ENCODE measurements at regions not wholly inside any gene's neighbourhood (a gene's known extent, or its start where the extent isn't known, plus 50 kb on each side); places are given as distances from the start of the nearest gene placed in this dataset.

GRCh38 chr7:25953859-25954258 is 198.1 kb upstream of the NFE2L3 start:
- DNase-seq (ENCODE audit: extremely low spot score, unreplicated experiment): no peak
- peaks cover 28% of the 10 kb centered on the region for H3K4me1 Mint-ChIP-seq (ENCODE audit: unreplicated experiment)
- H3K36me3 Mint-ChIP-seq: no peaks in the 10 kb centered on the region
- TF ChIP-seq CTCF (conservative IDR thresholded peaks at IDR 0.05): no peak
- H3K27me3 Mint-ChIP-seq: peaks cover 7% of the 10 kb centered on the region
- H3K27ac Mint-ChIP-seq: no peak overlapping the region
- H3K4me3 Mint-ChIP-seq: no peak overlapping the region
- peaks cover 10% of the 10 kb centered on the region for H3K9me3 Mint-ChIP-seq

- DNase-seq (ENCODE audit: extremely low spot score, unreplicated experiment): no peak
- peaks cover 10% of the 10 kb centered on the region for H3K9me3 Mint-ChIP-seq
- no peak for TF ChIP-seq CTCF (conservative IDR thresholded peaks at IDR 0.05)
- peaks cover 23% of the 10 kb centered on the region for H3K4me1 Mint-ChIP-seq (ENCODE audit: unreplicated experiment)
- no peaks in the 10 kb centered on the region for H3K36me3 Mint-ChIP-seq
- no peak overlapping the region for H3K27ac Mint-ChIP-seq
- peak overlapping the region; percentile 23 for H3K4me3 Mint-ChIP-seq
- peaks cover 3% of the 10 kb centered on the region for H3K27me3 Mint-ChIP-seq
Measured at GRCh38 chr7:25954395-25954794, 197.6 kb upstream of the NFE2L3 start.

- no peaks in the 10 kb centered on the region for H3K36me3 Mint-ChIP-seq
- no peak for DNase-seq (ENCODE audit: extremely low spot score, unreplicated experiment)
- H3K27ac Mint-ChIP-seq: peak overlapping the region; percentile 16
- TF ChIP-seq CTCF (conservative IDR thresholded peaks at IDR 0.05): no peak
- H3K4me1 Mint-ChIP-seq (ENCODE audit: unreplicated experiment): no peaks in the 10 kb centered on the region
- H3K9me3 Mint-ChIP-seq: peaks cover 7% of the 10 kb centered on the region
- peaks cover 6% of the 10 kb centered on the region for H3K27me3 Mint-ChIP-seq
- no peak overlapping the region for H3K4me3 Mint-ChIP-seq
Measured at GRCh38 chr7:25959168-25959734, 192.7 kb upstream of the NFE2L3 start.

GRCh38 chr7:25963733-25964132 is 188.3 kb upstream of the NFE2L3 start:
- no peak for TF ChIP-seq CTCF (conservative IDR thresholded peaks at IDR 0.05)
- no peak overlapping the region for H3K4me3 Mint-ChIP-seq
- H3K36me3 Mint-ChIP-seq: no peaks in the 10 kb centered on the region
- H3K4me1 Mint-ChIP-seq (ENCODE audit: unreplicated experiment): peaks cover 6% of the 10 kb centered on the region
- H3K27ac Mint-ChIP-seq: no peak overlapping the region
- no peaks in the 10 kb centered on the region for H3K9me3 Mint-ChIP-seq
- H3K27me3 Mint-ChIP-seq: peaks cover 11% of the 10 kb centered on the region
- DNase-seq (ENCODE audit: extremely low spot score, unreplicated experiment): no peak

GRCh38 chr7:25964483-25964991 is 187.5 kb upstream of the NFE2L3 start:
- Mint-ChIP-seq H3K9me3 (no peaks in the 10 kb centered on the region), H3K4me3 (no peak overlapping the region), H3K4me1 (ENCODE audit: unreplicated experiment) (peaks cover 6% of the 10 kb centered on the region), H3K36me3 (no peaks in the 10 kb centered on the region), H3K27me3 (peaks cover 11% of the 10 kb centered on the region), H3K27ac (no peak overlapping the region)
- DNase-seq (ENCODE audit: extremely low spot score, unreplicated experiment): no peak
- no peak for TF ChIP-seq CTCF (conservative IDR thresholded peaks at IDR 0.05)
